HCT116 (cell line): ENCODE measurements at regions not wholly inside any gene's neighbourhood (a gene's known extent, or its start where the extent isn't known, plus 50 kb on each side); places are given as distances from the start of the nearest gene placed in this dataset.

Experiments used
- ATAC-seq: fragments of 200-7000 bp; cut with Tn5 transposase; 2 replicates; pipeline ENCODE4 v1.9.1; 2020; ENCODE audit warnings: mild to moderate bottlenecking, moderate library complexity
- BruUV-seq: library from RNA; stranded (reverse); fragments of 400-500 nt; replicated peaks from 2 replicates; lab custom pipeline; 2021; lab: Mats Ljungman, UMichigan
- CTCF ChIA-PET: fragments of 300-600 bp; sonication (Branson Sonifier 250); formaldehyde crosslinking; loops from one replicate; lab custom pipeline; 2021; ENCODE audit warnings: antibody characterized with exemption; lab: Charles Lee
- POLR2A ChIA-PET: fragments of 300-600, 350-600 bp; sonication (Branson Sonifier 250); formaldehyde crosslinking; loops from one replicate; lab custom pipeline; 2021; ENCODE audit warnings: antibody characterized with exemption; lab: Charles Lee
- RAD21 ChIA-PET, 2 experiments: fragments of 300-600 bp; sonication (Branson Sonifier 250); formaldehyde crosslinking; loops; one replicate each; lab custom pipeline; 2023; ENCODE audit warnings: low total read pairs in 2 of 2; ENCODE audit not compliant: uncharacterized antibody in 2 of 2, unreplicated experiment in 2 of 2, low non-redundant PET in 1 of 2; lab: Charles Lee
- DNase-seq: peaks from one replicate; pipeline ENCODE4 v3.0.0-alpha.2; 2010; ENCODE audit warnings: low read depth, low spot score
- H2AFZ ChIP-seq: fragments of 200-600 bp; shearing (Covaris generic), sonication (generic); 2 replicates; pipeline ENCODE4 v1.6.1; 2017; ENCODE audit warnings: low read depth, mixed run types, mixed read lengths, antibody characterized with exemption, low read length; ENCODE audit not compliant: poor library complexity, severe bottlenecking
- H3K27ac ChIP-seq: 2 replicates; pipeline ENCODE4 v1.5.1; 2012; ENCODE audit warnings: low read depth, low read length
- H3K27me3 ChIP-seq: fragments of 200-600 bp; sonication (generic); 2 replicates; pipeline ENCODE4 v1.6.1; 2016; ENCODE audit warnings: mixed run types, low read length, mixed read lengths; ENCODE audit not compliant: insufficient read depth
- H3K36me3 ChIP-seq, 2 experiments: fragments of 200-500 bp in 1 of 2; fragments of 200-600 bp in 1 of 2; sonication (Bioruptor generic) in 1 of 2; sonication (generic) in 1 of 2; 2 replicates each; pipeline versions ENCODE4 v1.5.1 to v1.6.1; 2014 to 2016; ENCODE audit warnings: low read length in 2 of 2, inconsistent platforms in 1 of 2, mixed read lengths in 1 of 2, mixed run types in 1 of 2; ENCODE audit not compliant: insufficient read depth in 2 of 2, control insufficient read depth in 1 of 2
- H3K4me1 ChIP-seq, 2 experiments: fragments of 200-600 bp in 1 of 2; sonication (generic) in 1 of 2; 2 replicates each; pipeline versions ENCODE4 v1.5.1 to v1.6.1; 2012 to 2017; ENCODE audit warnings: low read length in 2 of 2, inconsistent platforms in 1 of 2, mild to moderate bottlenecking in 1 of 2, mixed read lengths in 1 of 2, mixed run types in 1 of 2, moderate library complexity in 1 of 2; ENCODE audit not compliant: insufficient read depth in 2 of 2, control insufficient read depth in 1 of 2
- H3K4me2 ChIP-seq: fragments of 200-600 bp; sonication (generic); 2 replicates; pipeline ENCODE4 v1.6.1; 2017; ENCODE audit warnings: mixed run types, low read length, mixed read lengths
- H3K4me3 ChIP-seq, 2 experiments: fragments of 200-600 bp in 1 of 2; sonication (generic) in 1 of 2; replicated peaks in 1 of 2; 2 replicates each; pipeline ENCODE4 v1.5.1; 2011 to 2016; ENCODE audit warnings: low read length in 2 of 2, control low read depth in 1 of 2, low read depth in 1 of 2, mild to moderate bottlenecking in 1 of 2, mixed read lengths in 1 of 2, mixed run types in 1 of 2
- H3K79me2 ChIP-seq: fragments of 200-600 bp; sonication (generic); 2 replicates; pipeline ENCODE4 v1.6.1; 2017; ENCODE audit warnings: mild to moderate bottlenecking, mixed run types, low read length, moderate library complexity, mixed read lengths; ENCODE audit not compliant: insufficient read depth
- H3K9ac ChIP-seq: fragments of 200-600 bp; sonication (generic); 2 replicates; pipeline ENCODE4 v1.6.1; 2016; ENCODE audit warnings: low read length, mixed read lengths
- H3K9me2 ChIP-seq: fragments of 200-600 bp; sonication (generic), shearing (Covaris generic); 2 replicates; pipeline ENCODE4 v1.6.1; 2017; ENCODE audit warnings: mixed run types, mild to moderate bottlenecking, moderate library complexity; ENCODE audit not compliant: insufficient read depth
- H3K9me3 ChIP-seq, 2 experiments: fragments of 200-500 bp in 1 of 2; fragments of 200-600 bp in 1 of 2; sonication (Bioruptor generic) in 1 of 2; sonication (generic) in 1 of 2; 2 replicates each; pipeline ENCODE4 v1.6.1; 2014 to 2017; ENCODE audit warnings: low read length in 2 of 2, mixed read lengths in 2 of 2, inconsistent platforms in 1 of 2, low read depth in 1 of 2, mild to moderate bottlenecking in 1 of 2, mixed run types in 1 of 2, moderate library complexity in 1 of 2; ENCODE audit not compliant: control insufficient read depth in 1 of 2, insufficient read depth in 1 of 2
- H4K20me1 ChIP-seq: fragments of 200-600 bp; sonication (generic), shearing (Covaris generic); 2 replicates; pipeline ENCODE4 v1.6.1; 2017; ENCODE audit warnings: mixed run types, mild to moderate bottlenecking, moderate library complexity; ENCODE audit not compliant: insufficient read depth
- ATF3 ChIP-seq: IDR thresholded peaks from 2 replicates; pipeline ENCODE4 v1.6.1; 2012
- CBX3 ChIP-seq: IDR thresholded peaks from 2 replicates; pipeline ENCODE4 v1.6.1; 2012; ENCODE audit warnings: low read depth
- CTCF ChIP-seq, 3 experiments: fragments of 200-600 bp in 1 of 3; sonication (generic) in 1 of 3; IDR thresholded peaks in 2 of 3; conservative IDR thresholded peaks in 1 of 3; 2 replicates each; pipeline ENCODE4 v1.5.1; 2012 to 2017; ENCODE audit warnings: low read depth in 2 of 3, low read length in 2 of 3, antibody characterized with exemption in 1 of 3, borderline replicate concordance in 1 of 3, control low read depth in 1 of 3, mild to moderate bottlenecking in 1 of 3, mixed read lengths in 1 of 3, mixed run types in 1 of 3, moderate library complexity in 1 of 3; ENCODE audit not compliant: insufficient read depth in 1 of 3
- EGR1 ChIP-seq: IDR thresholded peaks from 2 replicates; pipeline ENCODE4 v1.6.1; 2012; ENCODE audit warnings: low read depth
- ELF1 ChIP-seq: IDR thresholded peaks from 2 replicates; pipeline ENCODE4 v1.6.1; 2012; ENCODE audit warnings: low read depth, borderline replicate concordance
- FOSL1 ChIP-seq: IDR thresholded peaks from 2 replicates; pipeline ENCODE4 v1.6.1; 2012; ENCODE audit warnings: low read depth
- JUND ChIP-seq: IDR thresholded peaks from 2 replicates; pipeline ENCODE4 v1.6.1; 2012
- MAX ChIP-seq: IDR thresholded peaks from 2 replicates; pipeline ENCODE4 v1.6.1; 2012
- POLR2A ChIP-seq: IDR thresholded peaks from 2 replicates; pipeline ENCODE4 v1.7.0; 2011; ENCODE audit warnings: borderline replicate concordance; ENCODE audit not compliant: insufficient read depth, insufficient read length; ENCODE audit errors: extremely low read depth
- RAD21 ChIP-seq: IDR thresholded peaks from 2 replicates; pipeline ENCODE4 v1.6.1; 2012; ENCODE audit warnings: low read depth, mild to moderate bottlenecking
- REST ChIP-seq: IDR thresholded peaks from 2 replicates; pipeline ENCODE4 v1.6.1; 2012; ENCODE audit warnings: low read depth
- SIN3A ChIP-seq: IDR thresholded peaks from 2 replicates; pipeline ENCODE4 v1.6.1; 2012; ENCODE audit warnings: low read depth
- SP1 ChIP-seq: IDR thresholded peaks from 2 replicates; pipeline ENCODE4 v1.6.1; 2012; ENCODE audit warnings: low read depth
- TCF7L2 ChIP-seq: IDR thresholded peaks from 2 replicates; pipeline ENCODE4 v1.7.0; 2011; ENCODE audit warnings: borderline replicate concordance, inconsistent platforms; ENCODE audit not compliant: insufficient read depth, insufficient read length; ENCODE audit errors: extremely low read depth
- ZFX ChIP-seq: fragments of 450-650 bp; IDR thresholded peaks from 2 replicates; pipeline ENCODE4 v1.6.1; 2017
- intact Hi-C: fragments of 100-400 bp; cut with micrococcal nuclease; formaldehyde crosslinking; loops from 2 replicates; pipeline ENCODE4 v1.10.0; 2022

- H3K4me1 ChIP-seq, result no peaks in the 10 kb centered on the region; a peak in 1 of 4 replicates
- no peak for ATAC-seq
- H3K9ac ChIP-seq, result no peak overlapping the region
- no peak overlapping the region for H3K4me3 ChIP-seq
- no peaks in the 10 kb centered on the region for H3K36me3 ChIP-seq
- H3K27ac ChIP-seq, result no peak overlapping the region
- no peaks in the 10 kb centered on the region for H3K9me2 ChIP-seq
- intact Hi-C loops, result no loop called here
- no peaks in the 10 kb centered on the region for H4K20me1 ChIP-seq
- DNase-seq, result no peak
- no peaks in the 10 kb centered on the region for H3K79me2 ChIP-seq
- no peaks in the 10 kb centered on the region for H3K27me3 ChIP-seq
- TF ChIP-seq SP1 (no peak), SIN3A (no peak), CTCF (IDR thresholded peaks at IDR 0.05 in 2 of 3, conservative IDR thresholded peaks at IDR 0.05 in 1 of 3; ENCODE audit: borderline replicate concordance in 1 of 3, insufficient read depth in 1 of 3, low read depth in 2 of 3, low read length in 2 of 3) (no peak), JUND (no peak)
- no peaks in the 10 kb centered on the region for H3K9me3 ChIP-seq
- H2AFZ ChIP-seq, result no peak overlapping the region
- no TSS peak for BruUV-seq
- ChIA-PET RAD21 (no interaction called here), POLR2A (no interaction called here), CTCF (no interaction called here)
- H3K4me2 ChIP-seq, result no peak overlapping the region
These were observed 115.0 kb downstream of the AGTR2 start for GRCh38 chrX:116285501-116285900.

- ATAC-seq, result no peak
- H3K9ac ChIP-seq, result no peak overlapping the region
- RAD21 ChIA-PET, result no interaction called here
- no peaks in the 10 kb centered on the region for H3K79me2 ChIP-seq
- H3K36me3 ChIP-seq, result no peaks in the 10 kb centered on the region
- no peak overlapping the region for H3K27ac ChIP-seq
- no peaks in the 10 kb centered on the region for H3K9me3 ChIP-seq
- H4K20me1 ChIP-seq, result no peaks in the 10 kb centered on the region
- no peak overlapping the region for H2AFZ ChIP-seq
- H3K9me2 ChIP-seq, result no peaks in the 10 kb centered on the region
- H3K4me3 ChIP-seq, result no peak overlapping the region
- intact Hi-C loops, result no loop called here
- CTCF ChIA-PET, result no interaction called here
- POLR2A ChIA-PET, result no interaction called here
- no peak overlapping the region for H3K4me2 ChIP-seq
- BruUV-seq, result no TSS peak
- H3K27me3 ChIP-seq, result no peaks in the 10 kb centered on the region
- no peak for DNase-seq
- H3K4me1 ChIP-seq, result no peaks in the 10 kb centered on the region; a peak in 1 of 4 replicates
- TF ChIP-seq REST (no peak), ZFX (no peak), ELF1 (no peak), TCF7L2 (no peak), ATF3 (no peak), SP1 (no peak), SIN3A (no peak), RAD21 (no peak), MAX (no peak), EGR1 (no peak), CBX3 (no peak), FOSL1 (no peak), POLR2A (no peak)
These were observed 119.0 kb downstream of the AGTR2 start for GRCh38 chrX:116289592-116289991.
